ENCODE measurements at regions not wholly inside any gene's neighbourhood (a gene's known extent, or its start where the extent isn't known, plus 50 kb on each side); places are given as distances from the start of the nearest gene placed in this dataset.

DNA sequence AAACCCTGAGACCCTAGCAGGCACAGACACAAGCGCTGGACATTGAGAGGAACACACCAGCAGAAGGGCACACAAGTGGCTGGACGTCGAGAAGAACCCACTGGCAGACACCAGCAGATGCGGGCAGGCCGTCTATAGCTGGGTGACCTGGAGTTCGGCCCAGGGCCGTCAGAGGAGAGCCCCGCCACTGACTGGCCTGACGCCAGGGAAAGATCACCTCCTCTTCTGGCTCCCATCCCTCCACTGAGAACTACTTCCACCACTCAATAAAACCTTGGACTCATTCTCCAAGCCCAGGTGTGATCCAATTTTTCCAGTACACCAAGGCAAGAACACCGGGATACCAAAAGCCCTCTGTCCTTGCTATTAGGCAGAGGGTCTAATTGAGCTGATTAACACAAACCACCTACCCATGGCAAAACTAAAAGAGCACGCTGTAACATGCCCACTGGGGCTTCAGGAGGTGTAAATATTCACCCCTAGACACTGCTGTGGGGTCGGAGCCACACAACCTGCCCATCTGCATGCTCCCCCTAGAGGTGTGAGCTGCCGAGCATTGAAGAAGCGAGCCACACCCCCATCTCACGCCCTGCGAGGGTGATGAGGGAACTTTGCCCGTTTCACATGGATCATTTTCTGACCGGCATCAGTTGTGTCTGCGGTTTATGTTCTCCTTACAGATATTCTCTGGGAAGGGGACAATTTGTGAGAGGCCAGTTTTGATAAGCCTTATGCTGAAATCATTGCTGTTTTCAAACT is 104.8 kb downstream of the HLX start:
- no peak for DNase-seq

DNA sequence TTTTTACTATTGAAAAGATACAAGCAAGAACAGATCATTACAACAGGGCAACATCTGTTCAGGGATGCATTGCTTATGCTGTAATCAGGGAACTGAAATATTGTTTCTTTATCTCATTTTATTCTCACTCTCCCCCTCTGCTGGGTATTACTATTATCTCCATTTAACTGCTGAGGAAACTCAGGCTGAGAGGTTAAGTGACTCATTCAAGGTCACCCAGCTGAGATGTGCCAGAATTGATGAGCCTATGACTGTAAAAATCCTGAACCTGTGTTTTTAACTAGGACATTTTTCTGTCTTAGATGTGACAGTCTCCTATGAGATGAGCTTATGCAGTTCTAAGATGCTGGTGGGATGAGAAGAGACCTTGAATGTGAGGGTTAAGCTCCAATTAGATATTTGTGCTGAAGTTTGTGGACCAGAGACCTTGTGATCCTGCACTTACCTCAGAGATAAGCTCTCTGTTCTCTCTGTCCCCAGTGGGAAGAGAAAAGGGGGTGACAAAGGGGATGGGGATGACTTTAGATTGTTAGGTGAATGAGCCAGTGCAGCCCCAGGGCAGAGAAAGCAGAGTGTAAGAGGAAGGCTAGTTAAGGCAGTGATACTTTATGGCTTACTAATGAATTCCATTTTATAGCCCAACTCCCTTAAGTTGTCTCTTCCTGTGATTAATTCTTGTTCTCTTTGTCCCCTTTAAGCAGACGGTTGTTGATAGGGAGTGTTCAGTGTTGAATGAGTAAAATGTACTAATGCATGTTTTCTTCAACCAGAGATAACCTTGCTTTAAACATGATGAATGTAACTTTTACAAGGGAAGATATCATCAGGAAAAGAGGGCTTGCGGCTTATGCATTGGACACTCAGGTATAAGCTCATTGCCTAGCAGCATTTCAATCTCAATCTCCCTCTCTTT is 111.4 kb downstream of the HLX start:
- DNase-seq, result no peak

DNA sequence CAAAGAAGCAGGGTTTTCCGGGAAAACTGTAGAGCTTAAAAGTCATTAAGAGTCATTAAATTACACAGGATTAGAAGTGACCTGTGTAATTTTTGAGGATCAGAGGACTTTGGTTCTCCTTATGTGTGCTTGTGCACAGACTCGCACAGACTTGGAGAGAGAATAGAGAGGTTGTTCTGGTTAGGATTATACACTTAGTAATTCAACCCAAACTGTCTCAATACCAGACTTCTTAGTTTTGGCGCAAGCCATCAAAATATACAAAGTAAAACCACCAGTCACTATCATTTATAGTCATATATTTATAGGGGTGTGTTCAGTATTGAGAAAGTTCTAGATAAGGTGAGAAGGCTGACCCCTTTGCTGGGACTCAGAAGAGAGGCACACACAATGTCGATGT is 112.3 kb downstream of the HLX start:
- DNase-seq, result no peak

GRCh38 chr1:220991959-220992704 is 112.9 kb downstream of the HLX start:
- no peak for DNase-seq

DNA sequence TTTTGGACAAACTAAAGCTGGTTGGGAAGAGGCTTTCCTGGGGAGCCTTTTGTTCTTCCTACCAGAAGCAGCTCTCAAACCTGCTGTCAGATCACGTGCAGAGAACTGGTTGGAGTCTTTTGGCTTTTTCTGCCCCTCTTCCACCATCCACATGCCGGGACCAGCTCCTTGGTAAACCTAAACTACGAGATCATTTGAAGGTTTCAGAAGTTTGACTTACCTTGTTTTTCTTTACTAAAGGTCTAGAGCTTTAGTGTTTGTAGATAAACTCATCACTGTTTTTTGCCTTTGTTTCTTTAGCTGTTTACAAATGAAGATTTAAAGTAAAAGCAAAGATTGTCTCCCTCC is 113.4 kb downstream of the HLX start:
- DNase-seq, result no peak

GRCh38 chr1:220994671-220995070 is 115.4 kb downstream of the HLX start:
- no peak for DNase-seq

DNA sequence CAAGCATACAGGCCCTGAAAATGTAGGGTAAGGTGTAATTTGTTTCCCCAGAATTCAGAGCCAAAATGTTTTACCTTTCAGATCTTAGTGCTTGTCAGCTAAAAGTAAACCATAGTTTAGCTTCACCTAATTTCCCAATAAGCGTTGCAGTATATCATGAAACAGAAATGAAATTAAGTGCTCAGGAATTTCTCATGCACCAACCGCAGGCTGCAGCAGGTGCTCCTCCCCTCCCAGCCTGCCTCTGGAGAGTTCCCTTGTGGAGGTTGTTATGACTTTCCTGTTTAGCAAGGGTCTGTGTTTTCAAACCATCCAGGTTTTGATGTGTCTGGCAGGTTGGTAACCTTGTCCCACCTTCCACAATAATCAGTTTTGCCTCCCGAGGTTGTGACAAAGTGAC is 118.5 kb downstream of the HLX start:
- DNase-seq, result no peak

DNA sequence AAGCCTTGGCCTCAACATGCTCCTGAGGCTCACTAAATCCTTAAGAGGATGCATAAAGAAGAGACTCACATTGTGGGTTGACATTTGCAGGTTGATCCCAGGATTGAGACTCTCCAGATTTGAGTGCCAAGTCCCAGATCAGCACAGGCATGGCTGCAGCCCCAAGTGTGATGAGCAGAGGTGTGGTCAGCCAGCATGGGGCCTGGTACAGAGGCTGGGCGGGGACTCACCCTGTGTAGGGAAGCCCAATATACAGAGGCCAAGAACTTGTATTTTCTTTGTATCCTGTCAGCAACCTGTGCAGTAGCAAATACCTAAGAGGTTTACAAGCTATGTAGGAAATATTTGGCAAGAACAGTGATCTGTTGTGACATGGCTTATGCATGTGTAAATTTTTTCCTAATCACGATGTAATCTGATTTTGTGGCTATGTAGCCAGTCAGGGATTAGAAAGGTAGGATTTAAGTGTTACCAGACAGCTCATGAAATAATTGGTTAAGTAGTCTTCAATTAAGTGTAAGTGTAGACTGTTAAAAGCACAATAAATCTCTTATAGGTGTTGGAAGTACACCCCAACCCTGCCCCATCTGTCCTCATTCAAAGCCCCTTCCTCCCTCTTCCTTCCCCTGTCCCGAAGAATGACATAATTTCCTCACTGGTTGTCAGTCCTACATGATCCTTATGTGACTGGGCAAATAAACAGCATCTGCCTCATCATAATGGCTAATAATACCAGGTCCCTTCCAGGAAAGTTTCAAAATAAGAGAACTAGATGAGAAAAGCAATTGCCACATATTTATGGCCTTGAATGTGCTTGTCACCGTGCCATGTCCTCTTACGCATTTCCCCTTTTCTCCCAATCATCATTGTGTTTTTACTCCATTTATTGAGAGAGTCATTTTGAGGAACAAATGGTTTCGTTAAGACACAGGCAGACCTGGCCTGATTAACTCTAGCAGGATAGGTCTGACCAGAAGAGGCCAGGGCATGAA is 120.9 kb downstream of the HLX start:
- no peak for DNase-seq

GRCh38 chr1:221001167-221001566 is 121.9 kb downstream of the HLX start:
- DNase-seq, result no peak

DNA sequence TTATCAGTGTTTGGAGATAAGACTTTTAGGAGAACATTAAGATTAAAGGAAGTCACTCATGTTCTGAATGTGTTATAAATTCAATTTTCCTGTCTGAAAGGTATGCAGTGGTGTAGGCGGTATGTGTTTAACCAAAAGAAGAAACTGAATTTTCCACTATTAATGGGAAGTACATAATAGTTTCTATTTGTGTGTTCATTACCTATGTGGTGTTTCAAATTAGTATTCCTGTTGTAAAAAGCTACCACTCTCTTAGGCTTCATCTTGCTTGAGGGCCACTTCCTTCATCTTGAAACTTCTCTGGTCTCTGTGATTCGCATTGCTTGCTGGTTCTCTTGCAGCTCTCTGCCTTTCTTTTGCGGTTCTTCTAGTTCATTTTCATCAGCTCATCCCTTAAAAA is 123.4 kb downstream of the HLX start:
- no peak for DNase-seq

DNA sequence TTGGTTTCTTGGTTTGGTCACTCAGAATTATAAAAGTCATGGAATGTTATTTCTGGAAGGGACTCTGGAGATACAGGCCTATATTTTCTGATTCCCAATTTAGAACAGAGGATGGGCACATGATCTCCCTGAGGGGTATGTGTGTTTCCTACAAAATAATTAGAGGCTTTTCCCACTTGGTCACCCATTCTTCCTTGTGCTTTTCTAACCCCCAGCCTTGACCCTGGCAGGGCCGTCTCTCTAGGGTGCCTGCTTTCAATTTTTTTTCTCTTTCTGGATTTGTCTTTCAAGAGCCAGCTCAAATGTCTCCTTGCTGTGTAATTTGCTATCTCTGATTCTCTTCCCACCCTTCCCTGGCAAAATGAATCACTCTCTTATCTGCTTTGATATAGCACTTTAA is 131.9 kb downstream of the HLX start:
- DNase-seq, result no peak

DNA sequence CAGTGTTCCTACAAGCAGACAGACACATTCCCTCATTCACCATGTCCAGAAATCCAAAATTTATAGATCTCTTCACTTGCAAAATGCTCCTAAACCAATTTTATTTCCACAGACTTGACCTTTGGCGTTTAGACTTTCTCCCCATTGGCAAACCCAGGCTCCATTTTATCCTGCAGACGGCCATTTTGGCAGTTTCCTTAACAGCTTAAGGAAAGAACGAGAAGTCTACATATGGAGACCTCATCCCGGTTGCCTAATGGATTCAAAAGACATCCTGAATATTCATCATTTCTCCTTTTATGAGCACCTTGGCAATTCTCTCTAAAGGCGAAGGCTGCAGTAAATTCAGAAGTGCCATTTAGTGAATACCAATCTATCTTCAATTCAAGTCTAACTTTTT is 132.9 kb downstream of the HLX start:
- DNase-seq, result no peak

DNA sequence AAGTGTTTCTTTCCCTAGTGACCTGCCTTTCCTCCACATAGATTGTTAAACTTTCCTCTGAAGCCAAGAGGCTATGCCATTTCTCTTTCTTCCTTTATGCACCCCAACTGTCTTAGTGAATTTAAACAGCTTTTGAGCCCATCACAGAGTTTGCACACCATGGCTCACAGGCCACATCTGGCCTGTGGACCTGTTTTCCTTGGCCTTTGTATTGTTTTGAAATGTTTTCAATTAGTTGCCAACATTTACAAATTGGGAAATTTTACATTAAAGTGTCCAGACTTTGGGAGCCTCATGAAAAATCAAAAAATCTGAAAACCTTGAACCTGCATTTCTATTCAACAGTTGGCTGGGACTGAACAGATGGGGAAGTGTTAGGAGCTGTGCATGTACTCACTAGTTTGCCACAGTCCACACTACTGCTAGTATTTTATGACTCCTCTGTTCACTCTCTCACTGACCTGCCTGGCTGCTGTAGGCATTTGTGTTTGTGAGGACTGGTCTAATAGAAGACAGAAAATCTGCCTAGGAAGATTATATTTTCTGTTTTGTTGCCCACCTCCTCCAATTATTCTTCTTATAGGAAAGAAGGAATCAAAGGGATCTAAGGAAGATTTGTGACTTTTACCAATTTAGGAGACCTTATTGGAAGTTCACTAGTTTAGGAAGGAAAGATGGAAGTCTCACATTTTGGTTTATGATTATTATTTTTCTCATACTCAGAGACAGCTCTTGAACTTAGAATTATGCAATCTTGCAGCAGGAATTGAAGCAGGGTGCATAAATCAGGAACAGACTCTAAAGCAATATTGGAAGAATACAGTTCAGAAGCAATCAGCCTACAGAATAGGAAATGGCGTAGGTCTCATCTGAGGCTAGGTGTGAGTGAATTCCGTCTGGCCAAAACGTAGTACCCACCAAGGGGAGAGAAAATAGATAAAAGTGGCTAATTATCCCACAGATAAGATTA is 134.7 kb downstream of the HLX start:
- no peak for DNase-seq

DNA sequence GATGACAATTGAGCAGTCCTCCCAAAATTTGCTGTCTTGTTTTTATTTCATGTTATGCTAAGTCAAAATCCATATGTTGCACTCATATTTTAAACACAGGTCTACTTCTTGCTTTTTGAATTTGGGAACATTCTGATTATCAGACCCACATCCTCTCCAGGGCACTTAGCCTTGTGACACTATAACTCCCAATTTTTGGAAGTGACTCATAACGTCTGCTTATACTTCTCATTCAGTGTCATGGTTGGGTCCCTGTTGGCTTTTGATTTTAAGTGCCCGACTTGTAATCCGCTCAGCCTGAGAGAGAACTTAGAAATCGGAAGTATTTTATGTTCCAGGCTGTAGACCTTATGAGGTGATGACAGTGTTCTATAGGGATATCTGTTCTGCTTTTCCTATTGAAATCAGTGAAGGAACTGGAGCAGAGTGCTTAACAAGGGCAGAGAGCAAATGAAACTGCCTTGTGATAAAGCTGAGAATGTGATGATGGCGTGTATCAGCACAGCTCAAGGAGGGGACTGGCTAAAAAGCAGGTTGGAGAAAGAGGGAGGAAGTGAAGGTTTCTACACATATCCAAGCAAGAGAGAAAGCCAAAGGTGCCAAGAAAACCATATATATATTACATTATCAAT is 136.0 kb downstream of the HLX start:
- DNase-seq, result no peak

GRCh38 chr1:221016751-221017150 is 137.5 kb downstream of the HLX start:
- DNase-seq, result no peak

DNA sequence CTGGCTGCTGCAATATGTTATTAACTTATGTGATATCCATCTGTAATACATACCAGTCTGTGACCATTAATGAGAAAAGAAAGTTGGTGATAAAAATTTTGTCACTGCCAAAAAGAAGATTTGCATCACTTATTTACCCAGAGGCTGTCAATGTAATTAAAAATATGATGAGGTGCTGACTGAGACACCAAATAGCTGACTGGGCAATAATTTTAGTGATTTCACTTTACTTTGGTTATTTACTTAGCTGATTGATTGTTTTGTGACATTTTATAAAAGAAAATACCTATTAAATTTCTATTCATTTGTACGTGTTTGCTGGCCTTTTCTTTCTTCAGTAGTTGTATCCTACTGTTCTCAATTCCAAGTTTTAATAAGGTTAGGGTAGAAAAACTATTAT is 139.2 kb downstream of the HLX start:
- DNase-seq, result no peak

DNA sequence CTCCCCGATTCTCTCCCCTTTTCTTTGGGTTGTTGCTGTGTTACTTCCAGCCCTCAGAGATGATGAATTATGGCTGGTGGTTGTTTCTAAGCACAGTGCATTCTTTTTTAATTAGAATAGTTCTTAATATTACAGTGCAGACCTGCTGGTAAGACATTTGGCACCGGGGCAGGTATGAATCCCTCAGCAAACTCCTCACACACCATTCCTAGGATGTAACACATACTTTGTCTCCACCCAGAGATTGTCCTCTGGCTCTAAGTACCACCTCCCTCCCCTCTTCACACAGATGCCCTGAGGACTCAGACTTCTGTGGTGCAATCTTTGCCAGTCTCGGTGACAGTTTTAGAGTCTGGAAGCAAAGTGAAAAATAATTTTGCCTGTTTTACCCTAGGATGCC is 143.1 kb downstream of the HLX start:
- DNase-seq, result no peak

GRCh38 chr1:221023482-221023881 is 144.2 kb downstream of the HLX start:
- DNase-seq, result no peak

DNA sequence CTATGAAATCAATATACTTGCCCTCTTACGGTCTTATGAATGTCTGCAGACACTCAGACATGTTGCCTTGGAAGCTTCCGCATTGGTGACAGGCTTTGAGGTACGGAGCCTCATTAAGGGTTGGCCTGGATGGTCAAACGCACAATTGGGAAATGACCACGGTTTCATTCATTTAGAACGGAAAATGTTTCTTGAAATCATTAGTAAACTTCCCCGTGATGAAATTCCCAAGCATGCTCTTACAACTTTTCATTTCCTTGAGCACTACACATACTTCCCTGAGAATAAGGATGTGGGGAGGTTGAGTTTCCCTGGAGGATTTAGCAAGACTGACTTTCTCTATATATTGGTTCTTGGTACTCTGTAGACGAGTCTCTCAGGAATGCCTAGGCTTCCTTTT is 146.3 kb downstream of the HLX start:
- DNase-seq, result no peak

DNA sequence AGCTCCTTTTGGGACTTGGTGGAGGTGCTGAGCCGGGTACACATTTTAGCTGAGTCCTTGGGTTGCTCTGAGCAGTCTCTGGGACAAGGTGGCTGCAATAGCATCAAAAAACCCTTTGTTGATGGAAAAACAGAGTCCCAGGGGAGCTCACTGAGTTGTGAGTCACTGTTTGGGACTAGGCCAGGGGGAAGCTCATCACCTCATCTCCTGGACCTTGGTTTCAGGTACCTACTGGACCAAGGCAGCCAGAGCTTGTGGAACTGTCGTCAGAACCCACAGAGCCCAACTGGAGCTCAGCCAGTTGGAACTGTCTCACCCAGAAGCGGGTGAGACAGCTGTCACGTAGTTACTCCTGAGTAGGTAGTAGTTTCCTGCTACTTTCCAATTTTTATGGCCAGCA is 146.7 kb downstream of the HLX start:
- no peak for DNase-seq

All from stimulated activated CD4-positive, alpha-beta T cell treated with anti-CD3 and anti-CD28 coated beads, Interleukin-4, amount 100 ng/mL, for 24 hours (primary cell).